NCI-H187 (cell line): ENCODE measurements at regions not wholly inside any gene's neighbourhood (a gene's known extent, or its start where the extent isn't known, plus 50 kb on each side); places are given as distances from the start of the nearest gene placed in this dataset.
"Not testable (repeated sequence)": the region's sequence is repeated elsewhere in the genome, so short reads cannot be mapped to it uniquely, and the experiment has no call there.

Source experiments
- DNase-seq, 2 experiments: peaks; one replicate each; lab custom pipeline; 2025; lab: John Stamatoyannopoulos, UW

- no peak for DNase-seq
Observed at GRCh38 chr1:65020774-65021173, 54.4 kb upstream of the JAK1 start.

- DNase-seq, result no peak
Observed at GRCh38 chr1:65021795-65022194, 55.4 kb upstream of the JAK1 start.

- no peak for DNase-seq
Observed at GRCh38 chr1:65022216-65022615, 55.9 kb upstream of the JAK1 start.

GRCh38 chr1:65025794-65026193, 59.4 kb upstream of the JAK1 start:
- no peak for DNase-seq

DNA sequence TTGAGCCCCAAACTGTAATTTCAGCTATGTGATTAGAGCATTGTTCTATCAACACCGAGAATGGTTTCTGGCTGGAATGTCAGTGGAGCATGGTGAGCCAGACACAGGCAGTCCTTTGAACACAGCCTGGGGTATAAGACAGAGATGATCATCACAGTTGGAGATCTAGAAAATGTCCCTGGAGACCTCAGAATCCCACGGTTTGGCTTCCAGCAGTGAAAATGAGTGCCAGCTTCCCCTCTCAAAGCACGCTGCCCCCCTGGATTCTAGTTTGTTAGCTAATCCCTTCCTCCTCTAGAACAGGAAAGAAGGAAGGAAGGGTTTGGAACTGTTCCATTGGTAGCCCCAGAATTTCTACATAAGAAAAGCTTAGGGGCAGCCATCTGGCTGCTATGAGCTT, 59.9 kb upstream of the JAK1 start:
- DNase-seq, result no peak

GRCh38 chr1:65027666-65028358, 61.5 kb upstream of the JAK1 start:
- DNase-seq, result no peak

DNA sequence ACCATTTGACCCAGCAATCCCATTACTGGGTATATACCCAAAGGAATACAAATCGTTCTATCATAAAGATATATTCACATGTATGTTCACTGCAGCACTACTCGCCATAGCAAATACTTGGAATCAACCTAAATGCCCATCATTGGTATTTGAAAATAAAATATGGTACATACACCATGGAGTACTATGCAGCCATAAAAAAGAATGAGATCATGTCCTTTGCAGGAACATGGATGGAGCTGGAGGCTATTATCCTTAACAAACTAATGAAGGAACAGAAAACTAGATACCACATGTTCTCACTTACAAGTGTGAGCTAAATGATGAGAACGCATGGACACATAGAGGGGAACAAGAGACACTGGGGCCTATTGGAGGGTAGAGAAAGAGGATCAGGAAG, 63.1 kb upstream of the JAK1 start:
- DNase-seq, result not testable (repeated sequence)

- not testable (repeated sequence) for DNase-seq
Observed at GRCh38 chr1:65034879-65035278, 68.5 kb upstream of the JAK1 start.

GRCh38 chr1:65036570-65037051, 70.3 kb upstream of the JAK1 start:
- no peak for DNase-seq

DNA sequence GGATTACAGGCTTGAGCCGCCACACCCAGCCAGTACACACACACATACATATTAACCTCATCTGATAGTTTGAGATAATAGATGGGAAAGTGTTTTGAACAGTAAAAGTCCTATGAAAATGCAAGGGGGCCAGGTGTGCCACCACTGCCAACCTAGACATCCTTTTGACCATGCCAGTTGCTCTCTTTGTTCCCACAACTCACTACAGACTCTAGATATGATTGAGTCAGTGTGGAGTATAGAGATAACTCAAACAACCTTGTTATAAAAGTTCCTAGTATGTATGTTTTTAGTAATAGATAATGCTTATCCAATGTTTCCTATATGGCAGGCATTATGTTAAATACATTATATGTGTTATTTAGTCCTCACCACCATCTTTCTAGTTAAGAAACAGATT, 72.7 kb upstream of the JAK1 start:
- no peak for DNase-seq

- DNase-seq, result no peak
Observed at GRCh38 chr1:65039508-65039907, 73.2 kb upstream of the JAK1 start.

DNA sequence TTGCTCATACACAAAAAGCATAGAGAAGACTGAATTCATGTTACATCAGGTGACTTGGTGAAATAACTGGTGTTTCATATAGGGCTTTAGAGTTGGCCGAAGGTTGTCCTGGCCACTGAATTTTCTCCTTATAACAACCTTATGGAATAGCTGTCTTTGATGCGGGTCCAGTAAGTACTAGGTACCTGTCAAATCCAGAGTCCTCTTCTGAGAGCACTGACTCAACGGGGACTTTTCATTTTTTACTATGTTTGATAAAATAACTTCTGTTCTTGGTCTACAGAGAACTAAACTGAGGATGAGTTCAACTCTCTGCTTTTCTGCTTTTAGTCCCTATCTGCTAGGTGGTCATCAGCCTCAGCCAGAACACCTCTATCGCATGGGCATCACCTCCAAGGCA, 76.1 kb upstream of the JAK1 start:
- DNase-seq, result no peak

- no peak for DNase-seq
Observed at GRCh38 chr1:65044411-65044810, 78.1 kb upstream of the JAK1 start.

- no peak for DNase-seq
Observed at GRCh38 chr1:65045022-65045817, 78.9 kb upstream of the JAK1 start.

DNA sequence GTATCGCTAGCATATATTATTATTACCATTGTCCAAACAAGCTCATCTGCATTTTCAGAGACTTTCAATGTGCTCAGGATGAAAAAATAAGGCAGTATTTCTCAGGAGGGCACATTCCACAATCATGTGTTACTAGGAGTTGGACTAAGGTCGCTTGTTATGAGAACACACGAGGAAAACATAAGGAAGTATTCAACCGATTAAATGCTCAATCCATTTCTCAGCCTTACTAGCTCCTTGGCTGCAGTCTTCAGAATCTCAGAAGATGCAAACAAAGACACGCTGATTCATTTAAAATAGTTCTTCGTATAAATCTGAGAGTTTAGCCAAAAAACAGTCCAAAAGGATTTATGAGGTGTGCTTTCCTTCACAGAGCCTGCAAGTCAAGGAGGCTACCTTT, 82.0 kb upstream of the JAK1 start:
- DNase-seq, result no peak

DNA sequence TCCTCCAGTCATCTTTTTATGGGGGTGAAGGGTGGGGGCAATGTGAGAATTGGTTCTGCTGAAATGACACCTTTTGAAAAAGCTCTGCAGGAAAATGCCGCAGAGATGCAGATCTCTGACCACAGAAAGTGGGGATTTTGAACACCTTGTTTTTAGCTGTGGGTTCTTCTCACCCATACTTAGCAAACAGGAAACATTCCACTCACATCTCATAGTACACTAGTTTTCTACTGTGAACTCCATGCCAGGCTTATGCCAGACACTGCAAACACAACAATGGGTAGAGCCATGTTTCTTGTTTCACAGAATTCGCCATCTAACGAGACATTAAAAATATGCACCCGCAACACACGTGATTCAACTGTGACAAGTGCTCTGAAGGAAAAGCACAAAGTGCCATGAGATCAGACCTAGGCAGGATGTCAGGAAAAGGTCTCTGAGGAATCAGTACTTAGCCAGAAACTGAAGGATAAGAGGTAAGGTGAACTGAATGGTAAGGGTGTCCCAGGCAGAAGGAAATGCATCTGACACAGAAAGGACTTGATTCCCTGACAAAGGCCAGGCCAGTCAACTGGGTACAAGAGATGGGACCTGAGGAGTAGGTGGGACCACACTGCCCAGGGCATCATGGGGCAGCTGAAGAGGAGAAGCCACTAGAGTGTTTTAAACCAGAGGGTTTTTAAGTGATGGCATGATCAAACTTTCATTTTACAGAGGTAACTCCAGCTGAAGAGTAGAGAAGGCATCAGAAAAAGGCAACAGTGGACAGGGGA, 83.8 kb upstream of the JAK1 start:
- DNase-seq, result no peak

- no peak for DNase-seq
Observed at GRCh38 chr1:65050735-65051134, 84.4 kb upstream of the JAK1 start.

DNA sequence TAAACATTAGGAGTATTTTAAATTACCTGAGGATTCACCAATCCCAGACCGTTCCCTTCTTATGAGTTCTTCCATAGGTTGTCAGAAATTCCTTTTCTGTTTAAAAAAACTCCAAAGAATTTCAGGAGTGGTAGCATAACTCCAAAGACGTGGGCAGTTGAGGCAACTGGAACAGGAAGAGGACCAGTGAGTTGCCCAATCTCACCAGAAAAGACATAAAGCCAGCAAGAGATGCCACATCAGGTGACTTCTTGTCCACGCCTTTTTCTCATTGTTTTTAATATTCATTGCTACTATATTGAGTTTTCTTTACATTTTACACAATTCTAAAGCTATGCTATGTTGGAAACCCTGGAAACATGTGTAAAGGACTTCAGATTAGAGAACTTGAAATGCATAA, 88.1 kb upstream of the JAK1 start:
- DNase-seq, result no peak

GRCh38 chr1:65055747-65056146, 89.4 kb upstream of the JAK1 start:
- DNase-seq, result no peak

- DNase-seq, result no peak
Observed at GRCh38 chr1:65056234-65056633, 89.9 kb upstream of the JAK1 start.

- DNase-seq, result no peak
Observed at GRCh38 chr1:65056866-65057265, 90.5 kb upstream of the JAK1 start.

- no peak for DNase-seq
Observed at GRCh38 chr1:65059930-65060538, 88.0 kb upstream of the AK4 start.
